ENCODE measurements at regions not wholly inside any gene's neighbourhood (a gene's known extent, or its start where the extent isn't known, plus 50 kb on each side); places are given as distances from the start of the nearest gene placed in this dataset.

- Histone ChIP-seq H2AK5ac (ENCODE audit: low read length, severe bottlenecking) (no peak overlapping the region), H3K23ac (ENCODE audit: low read length in 2 of 2) (no peak overlapping the region), H3K27ac (ENCODE audit: low read length, poor library complexity, severe bottlenecking) (no peak overlapping the region), H3K9ac (ENCODE audit: low read length) (no peak overlapping the region), H2AFZ (ENCODE audit: low read depth, low read length) (no peak overlapping the region), H3K4me3 (ENCODE audit: insufficient read depth in 1 of 2, low read depth in 1 of 2, low read length in 2 of 2) (no peak overlapping the region), H3K9me3 (ENCODE audit: control insufficient read depth, low read length) (peaks cover 19% of the 10 kb centered on the region), H2BK15ac (ENCODE audit: low read depth, poor library complexity, severe bottlenecking) (no peak overlapping the region), H3K4me1 (ENCODE audit: control insufficient read depth, insufficient read depth, low read depth, low read length) (no peaks in the 10 kb centered on the region), H3K27me3 (ENCODE audit: control insufficient read depth in 1 of 2, insufficient read depth in 1 of 2, low read length in 2 of 2) (no peaks in the 10 kb centered on the region), H3K4ac (ENCODE audit: low read depth in 1 of 2, low read length in 2 of 2) (no peak overlapping the region), H3K36me3 (ENCODE audit: control insufficient read depth in 1 of 2, insufficient read depth in 2 of 2, low read depth in 1 of 2, low read length in 2 of 2) (no peaks in the 10 kb centered on the region), H3K79me1 (replicated peaks; ENCODE audit: low read length, poor library complexity, severe bottlenecking) (no peaks in the 10 kb centered on the region), H3K4me2 (ENCODE audit: low read length, poor library complexity, severe bottlenecking) (no peak overlapping the region), H2BK120ac (ENCODE audit: low read depth, low read length) (no peak overlapping the region), H2BK12ac (ENCODE audit: low read length in 2 of 2) (no peak overlapping the region), H2BK5ac (ENCODE audit: low read depth, low read length, poor library complexity, severe bottlenecking) (no peak overlapping the region), H3K18ac (ENCODE audit: low read depth in 1 of 2, low read length in 2 of 2) (no peak overlapping the region), H3K14ac (ENCODE audit: low read length in 2 of 2) (no peak overlapping the region), H4K8ac (ENCODE audit: low read length) (no peak overlapping the region), H4K91ac (ENCODE audit: low read length) (no peak overlapping the region)
- WGBS, result 95% methylated on average over 2 of the region's 2 CpGs
- no peak for DNase-seq
Observed at GRCh38 chr4:34636623-34637022, 1607.7 kb downstream of the ARAP2 start.

GRCh38 chr4:34643476-34643875, 1600.8 kb downstream of the ARAP2 start:
- no peak overlapping the region for H3K18ac ChIP-seq (ENCODE audit: low read depth in 1 of 2, low read length in 2 of 2)
- H3K79me1 ChIP-seq (replicated peaks; ENCODE audit: low read length, poor library complexity, severe bottlenecking), result no peaks in the 10 kb centered on the region
- H3K9me3 ChIP-seq (ENCODE audit: control insufficient read depth, low read length), result peaks cover 28% of the 10 kb centered on the region
- H2BK12ac ChIP-seq (ENCODE audit: low read length in 2 of 2), result no peak overlapping the region
- H3K4me2 ChIP-seq (ENCODE audit: low read length, poor library complexity, severe bottlenecking), result no peak overlapping the region
- H2AK5ac ChIP-seq (ENCODE audit: low read length, severe bottlenecking), result no peak overlapping the region
- H3K4me3 ChIP-seq (ENCODE audit: insufficient read depth in 1 of 2, low read depth in 1 of 2, low read length in 2 of 2), result no peak overlapping the region
- no peak overlapping the region for H4K8ac ChIP-seq (ENCODE audit: low read length)
- no peak overlapping the region for H3K4ac ChIP-seq (ENCODE audit: low read depth in 1 of 2, low read length in 2 of 2)
- no peak overlapping the region for H3K23ac ChIP-seq (ENCODE audit: low read length in 2 of 2)
- H3K36me3 ChIP-seq (ENCODE audit: control insufficient read depth in 1 of 2, insufficient read depth in 2 of 2, low read depth in 1 of 2, low read length in 2 of 2), result no peaks in the 10 kb centered on the region
- H2AFZ ChIP-seq (ENCODE audit: low read depth, low read length), result no peak overlapping the region
- no peak overlapping the region for H3K9ac ChIP-seq (ENCODE audit: low read length)
- H3K27me3 ChIP-seq (ENCODE audit: control insufficient read depth in 1 of 2, insufficient read depth in 1 of 2, low read length in 2 of 2), result no peaks in the 10 kb centered on the region
- no peak overlapping the region for H3K14ac ChIP-seq (ENCODE audit: low read length in 2 of 2)
- DNase-seq, result no peak
- H2BK120ac ChIP-seq (ENCODE audit: low read depth, low read length), result no peak overlapping the region
- no peak overlapping the region for H2BK5ac ChIP-seq (ENCODE audit: low read depth, low read length, poor library complexity, severe bottlenecking)
- no peak overlapping the region for H2BK15ac ChIP-seq (ENCODE audit: low read depth, poor library complexity, severe bottlenecking)
- no peak overlapping the region for H4K91ac ChIP-seq (ENCODE audit: low read length)
- H3K4me1 ChIP-seq (ENCODE audit: control insufficient read depth, insufficient read depth, low read depth, low read length), result no peaks in the 10 kb centered on the region
- WGBS, result no CpG with 5 or more reads among the region's 1 CpG
- H3K27ac ChIP-seq (ENCODE audit: low read length, poor library complexity, severe bottlenecking), result no peak overlapping the region

GRCh38 chr4:34644579-34645115, 1599.7 kb downstream of the ARAP2 start:
- no peak overlapping the region for H3K9ac ChIP-seq (ENCODE audit: low read length)
- H2BK12ac ChIP-seq (ENCODE audit: low read length in 2 of 2), result no peak overlapping the region
- no peak for DNase-seq
- no peak overlapping the region for H3K4me3 ChIP-seq (ENCODE audit: insufficient read depth in 1 of 2, low read depth in 1 of 2, low read length in 2 of 2)
- no peak overlapping the region for H4K91ac ChIP-seq (ENCODE audit: low read length)
- H3K23ac ChIP-seq (ENCODE audit: low read length in 2 of 2), result no peak overlapping the region
- no peaks in the 10 kb centered on the region for H3K79me1 ChIP-seq (replicated peaks; ENCODE audit: low read length, poor library complexity, severe bottlenecking)
- H3K27me3 ChIP-seq (ENCODE audit: control insufficient read depth in 1 of 2, insufficient read depth in 1 of 2, low read length in 2 of 2), result no peaks in the 10 kb centered on the region
- no peak overlapping the region for H2AFZ ChIP-seq (ENCODE audit: low read depth, low read length)
- no peak overlapping the region for H4K8ac ChIP-seq (ENCODE audit: low read length)
- H3K4ac ChIP-seq (ENCODE audit: low read depth in 1 of 2, low read length in 2 of 2), result no peak overlapping the region
- no peak overlapping the region for H2AK5ac ChIP-seq (ENCODE audit: low read length, severe bottlenecking)
- H3K36me3 ChIP-seq (ENCODE audit: control insufficient read depth in 1 of 2, insufficient read depth in 2 of 2, low read depth in 1 of 2, low read length in 2 of 2), result no peaks in the 10 kb centered on the region
- H2BK5ac ChIP-seq (ENCODE audit: low read depth, low read length, poor library complexity, severe bottlenecking), result no peak overlapping the region
- H3K9me3 ChIP-seq (ENCODE audit: control insufficient read depth, low read length), result peaks cover 22% of the 10 kb centered on the region
- WGBS, result no CpG with 5 or more reads among the region's 4 CpGs
- H3K4me2 ChIP-seq (ENCODE audit: low read length, poor library complexity, severe bottlenecking), result no peak overlapping the region
- no peaks in the 10 kb centered on the region for H3K4me1 ChIP-seq (ENCODE audit: control insufficient read depth, insufficient read depth, low read depth, low read length)
- H2BK15ac ChIP-seq (ENCODE audit: low read depth, poor library complexity, severe bottlenecking), result no peak overlapping the region
- no peak overlapping the region for H3K18ac ChIP-seq (ENCODE audit: low read depth in 1 of 2, low read length in 2 of 2)
- H3K27ac ChIP-seq (ENCODE audit: low read length, poor library complexity, severe bottlenecking), result no peak overlapping the region
- H2BK120ac ChIP-seq (ENCODE audit: low read depth, low read length), result no peak overlapping the region
- H3K14ac ChIP-seq (ENCODE audit: low read length in 2 of 2), result no peak overlapping the region

GRCh38 chr4:34649716-34650115, 1594.6 kb downstream of the ARAP2 start:
- H2BK120ac ChIP-seq (ENCODE audit: low read depth, low read length), result no peak overlapping the region
- no peak overlapping the region for H3K4me3 ChIP-seq (ENCODE audit: insufficient read depth in 1 of 2, low read depth in 1 of 2, low read length in 2 of 2)
- no peak overlapping the region for H3K14ac ChIP-seq (ENCODE audit: low read length in 2 of 2)
- H3K9me3 ChIP-seq (ENCODE audit: control insufficient read depth, low read length), result peaks cover 4% of the 10 kb centered on the region
- no peak overlapping the region for H2AK5ac ChIP-seq (ENCODE audit: low read length, severe bottlenecking)
- no peaks in the 10 kb centered on the region for H3K79me1 ChIP-seq (replicated peaks; ENCODE audit: low read length, poor library complexity, severe bottlenecking)
- DNase-seq, result no peak
- H3K4me2 ChIP-seq (ENCODE audit: low read length, poor library complexity, severe bottlenecking), result no peak overlapping the region
- no peak overlapping the region for H4K8ac ChIP-seq (ENCODE audit: low read length)
- H2BK5ac ChIP-seq (ENCODE audit: low read depth, low read length, poor library complexity, severe bottlenecking), result no peak overlapping the region
- H2BK15ac ChIP-seq (ENCODE audit: low read depth, poor library complexity, severe bottlenecking), result no peak overlapping the region
- no peaks in the 10 kb centered on the region for H3K4me1 ChIP-seq (ENCODE audit: control insufficient read depth, insufficient read depth, low read depth, low read length)
- H3K18ac ChIP-seq (ENCODE audit: low read depth in 1 of 2, low read length in 2 of 2), result no peak overlapping the region
- H4K91ac ChIP-seq (ENCODE audit: low read length), result no peak overlapping the region
- H3K36me3 ChIP-seq (ENCODE audit: control insufficient read depth in 1 of 2, insufficient read depth in 2 of 2, low read depth in 1 of 2, low read length in 2 of 2), result no peaks in the 10 kb centered on the region
- no peak overlapping the region for H3K4ac ChIP-seq (ENCODE audit: low read depth in 1 of 2, low read length in 2 of 2)
- H2BK12ac ChIP-seq (ENCODE audit: low read length in 2 of 2), result no peak overlapping the region
- H3K23ac ChIP-seq (ENCODE audit: low read length in 2 of 2), result no peak overlapping the region
- no peak overlapping the region for H3K9ac ChIP-seq (ENCODE audit: low read length)
- no peak overlapping the region for H2AFZ ChIP-seq (ENCODE audit: low read depth, low read length)
- H3K27me3 ChIP-seq (ENCODE audit: control insufficient read depth in 1 of 2, insufficient read depth in 1 of 2, low read length in 2 of 2), result no peaks in the 10 kb centered on the region
- H3K27ac ChIP-seq (ENCODE audit: low read length, poor library complexity, severe bottlenecking), result no peak overlapping the region
